Neural progenitor cell (in vitro differentiated cells): ENCODE measurements at regions not wholly inside any gene's neighbourhood (a gene's known extent, or its start where the extent isn't known, plus 50 kb on each side); places are given as distances from the start of the nearest gene placed in this dataset. TPM values are rescaled to one million over a fixed set of nuclear protein-coding genes. Genes with fewer than 3 reads are reported as not detected.
A peak's percentile ranks its signal among the peaks of the same experiment; 100 is the strongest.

ENCODE experiments used
- DNase-seq: peaks from one replicate; pipeline ENCODE4 v3.0.0-alpha.2; 2016; ENCODE audit warnings: low spot score
- H2AFZ ChIP-seq: fragments of 200-600 bp; sonication (generic); replicated peaks from 2 replicates; pipeline ENCODE4 v1.6.1; 2016; ENCODE audit warnings: antibody characterized with exemption
- H3F3A ChIP-seq: fragments of 200-600 bp; sonication (generic); 2 replicates; pipeline ENCODE4 v1.6.1; 2016; ENCODE audit warnings: antibody characterized with exemption, low read depth
- H3K27ac ChIP-seq: fragments of 200-600 bp; sonication (generic); 2 replicates; pipeline ENCODE4 v1.5.1; 2016; ENCODE audit warnings: mild to moderate bottlenecking
- H3K27me3 ChIP-seq: fragments of 200-600 bp; sonication (generic); 2 replicates; pipeline ENCODE4 v1.6.1; 2016; ENCODE audit warnings: mild to moderate bottlenecking, moderate library complexity
- H3K36me3 ChIP-seq: fragments of 200-600 bp; sonication (generic); 2 replicates; pipeline ENCODE4 v1.5.1; 2016
- H3K4me1 ChIP-seq: fragments of 200-600 bp; sonication (generic); 2 replicates; pipeline ENCODE4 v1.6.1; 2016; ENCODE audit warnings: mixed run types
- H3K4me2 ChIP-seq: fragments of 200-600 bp; sonication (generic); 2 replicates; pipeline ENCODE4 v1.6.1; 2016
- H3K4me3 ChIP-seq: fragments of 200-600 bp; sonication (generic); 2 replicates; pipeline ENCODE4 v1.5.1; 2016
- H3K79me2 ChIP-seq: fragments of 200-600 bp; sonication (generic); 2 replicates; pipeline ENCODE4 v1.6.1; 2016; ENCODE audit warnings: low read depth
- H3K9ac ChIP-seq: fragments of 200-600 bp; sonication (generic); 2 replicates; pipeline ENCODE4 v1.6.1; 2016
- H3K9me3 ChIP-seq: fragments of 200-600 bp; sonication (generic); 2 replicates; pipeline ENCODE4 v1.5.1; 2016; ENCODE audit warnings: low read depth
- H4K20me1 ChIP-seq: fragments of 200-600 bp; sonication (generic); 2 replicates; pipeline ENCODE4 v1.6.1; 2016; ENCODE audit warnings: low read depth
- H3K27ac Mint-ChIP-seq: 3 replicates; pipeline ENCODE4 v1.8.0; 2021; ENCODE audit warnings: mixed read lengths
- H3K27me3 Mint-ChIP-seq: 2 replicates; pipeline ENCODE4 v1.8.0; 2022; ENCODE audit warnings: low read depth, mild to moderate bottlenecking, inconsistent platforms, moderate library complexity, mixed read lengths; ENCODE audit not compliant: insufficient read depth
- H3K36me3 Mint-ChIP-seq: 3 replicates; pipeline ENCODE4 v1.8.0; 2021; ENCODE audit warnings: mixed read lengths
- H3K4me1 Mint-ChIP-seq: 3 replicates; pipeline ENCODE4 v1.8.0; 2021; ENCODE audit warnings: mixed read lengths
- H3K4me3 Mint-ChIP-seq: 3 replicates; pipeline ENCODE4 v1.8.0; 2021; ENCODE audit warnings: mild to moderate bottlenecking, moderate library complexity, mixed read lengths
- H3K9me3 Mint-ChIP-seq: 3 replicates; pipeline ENCODE4 v1.8.0; 2020; ENCODE audit warnings: mixed read lengths
- EZH2 ChIP-seq: fragments of 200-600 bp; sonication (generic); IDR thresholded peaks from 2 replicates; pipeline ENCODE4 v1.6.1; 2017; ENCODE audit warnings: antibody characterized with exemption, mild to moderate bottlenecking, moderate library complexity
- EZH2phosphoT487 ChIP-seq: fragments of 200-600 bp; sonication (generic); IDR thresholded peaks from 2 replicates; pipeline ENCODE4 v1.6.1; 2017; ENCODE audit warnings: antibody characterized with exemption
- small RNA-seq: library from RNA; depleted of rRNA; stranded (forward); fragments of <200 nt; gene quantifications from one replicate; pipeline ENCODE3, GENCODE V24; 2015
- TF ChIP-seq, protein P1 (sequence below): fragments of 200-600 bp; sonication (generic); IDR thresholded peaks from 2 replicates; pipeline ENCODE4 v1.5.1; 2017; ENCODE audit warnings: antibody characterized with exemption, mild to moderate bottlenecking

DNA sequence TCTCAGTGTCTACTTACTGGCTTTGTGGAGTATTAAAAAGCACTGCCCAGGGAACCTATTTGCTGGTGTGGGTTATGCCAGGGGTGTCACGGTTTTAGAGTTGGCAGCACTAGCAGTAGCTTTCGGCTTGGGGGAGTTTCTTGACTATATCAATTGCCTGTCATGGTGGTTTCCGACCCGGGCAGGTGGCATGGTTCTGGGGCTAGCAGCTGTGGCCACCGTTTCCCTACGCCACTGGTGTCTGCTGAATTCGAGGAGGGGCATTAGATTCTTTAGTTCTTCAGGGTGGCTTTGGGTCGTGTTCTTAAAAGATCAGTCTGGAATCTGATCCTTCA is 55.6 kb upstream of the FOXC1 start:
- Mint-ChIP-seq H3K9me3 (peaks cover 16% of the 10 kb centered on the region), H3K4me1 (no peaks in the 10 kb centered on the region), H3K4me3 (no peak overlapping the region), H3K27me3 (peaks cover 2% of the 10 kb centered on the region), H3K27ac (no peak overlapping the region), H3K36me3 (no peaks in the 10 kb centered on the region)
- no peaks in the 10 kb centered on the region for H3K4me1 ChIP-seq
- H3K79me2 ChIP-seq, result no peaks in the 10 kb centered on the region
- no peak overlapping the region for H3K4me3 ChIP-seq
- H3K4me2 ChIP-seq, result peak overlapping the region; percentile 77
- peaks cover 5% of the 10 kb centered on the region for H3F3A ChIP-seq
- no peak overlapping the region for H3K9ac ChIP-seq
- H4K20me1 ChIP-seq, result no peaks in the 10 kb centered on the region
- peak overlapping the region; percentile 93 for H2AFZ ChIP-seq
- no peak overlapping the region for H3K27ac ChIP-seq
- no peak for DNase-seq
- TF ChIP-seq, protein P1, sequence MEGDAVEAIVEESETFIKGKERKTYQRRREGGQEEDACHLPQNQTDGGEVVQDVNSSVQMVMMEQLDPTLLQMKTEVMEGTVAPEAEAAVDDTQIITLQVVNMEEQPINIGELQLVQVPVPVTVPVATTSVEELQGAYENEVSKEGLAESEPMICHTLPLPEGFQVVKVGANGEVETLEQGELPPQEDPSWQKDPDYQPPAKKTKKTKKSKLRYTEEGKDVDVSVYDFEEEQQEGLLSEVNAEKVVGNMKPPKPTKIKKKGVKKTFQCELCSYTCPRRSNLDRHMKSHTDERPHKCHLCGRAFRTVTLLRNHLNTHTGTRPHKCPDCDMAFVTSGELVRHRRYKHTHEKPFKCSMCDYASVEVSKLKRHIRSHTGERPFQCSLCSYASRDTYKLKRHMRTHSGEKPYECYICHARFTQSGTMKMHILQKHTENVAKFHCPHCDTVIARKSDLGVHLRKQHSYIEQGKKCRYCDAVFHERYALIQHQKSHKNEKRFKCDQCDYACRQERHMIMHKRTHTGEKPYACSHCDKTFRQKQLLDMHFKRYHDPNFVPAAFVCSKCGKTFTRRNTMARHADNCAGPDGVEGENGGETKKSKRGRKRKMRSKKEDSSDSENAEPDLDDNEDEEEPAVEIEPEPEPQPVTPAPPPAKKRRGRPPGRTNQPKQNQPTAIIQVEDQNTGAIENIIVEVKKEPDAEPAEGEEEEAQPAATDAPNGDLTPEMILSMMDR, result no peak
- no peak for TF ChIP-seq EZH2
- TF ChIP-seq EZH2phosphoT487, result no peak
- peaks cover 39% of the 10 kb centered on the region for H3K27me3 ChIP-seq
- no peaks in the 10 kb centered on the region for H3K9me3 ChIP-seq
- H3K36me3 ChIP-seq, result no peaks in the 10 kb centered on the region

DNA sequence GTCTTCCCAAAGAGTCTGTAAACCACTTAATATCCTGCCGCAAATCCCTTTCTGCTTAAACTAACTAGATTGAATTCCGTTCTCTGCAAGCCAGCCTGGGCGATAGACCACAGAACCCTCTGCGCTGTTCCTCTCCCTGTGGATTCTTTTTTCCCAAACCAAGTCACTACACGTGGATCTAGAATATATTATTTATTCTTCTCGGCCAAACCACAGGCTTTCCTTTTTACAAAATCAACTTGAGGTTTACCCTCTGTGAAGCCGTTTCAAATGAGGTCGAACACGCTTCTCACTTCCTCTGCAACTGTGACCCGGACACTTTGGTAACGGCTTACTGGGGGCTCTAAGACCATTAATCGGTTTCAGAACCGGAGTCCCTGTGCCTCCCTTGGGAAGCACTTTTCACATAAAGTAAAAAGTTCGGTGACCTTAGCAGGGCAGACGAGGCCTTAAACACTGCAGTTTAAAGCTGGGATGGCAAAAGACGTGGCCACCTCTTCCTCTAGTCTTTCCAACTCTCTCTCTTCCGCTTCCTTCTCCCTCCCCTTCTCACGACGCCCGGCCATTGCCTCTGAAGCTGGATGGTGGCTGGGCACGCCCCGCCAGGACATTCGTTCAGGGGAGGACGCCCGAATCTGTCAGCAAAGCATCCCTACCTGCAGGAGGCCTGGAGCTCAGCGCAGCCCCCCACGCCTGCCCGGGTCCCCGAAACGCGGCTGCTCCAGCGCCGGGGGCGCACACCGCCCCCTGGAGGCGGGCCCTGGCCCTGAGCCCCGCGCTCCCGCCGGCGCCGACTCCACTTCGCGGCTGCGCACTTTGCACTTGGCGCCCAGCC is 55.0 kb upstream of the FOXC1 start:
- DNase-seq, result peak; percentile 78
- H3K9ac ChIP-seq, result no peak overlapping the region
- TF ChIP-seq, protein P1, result peak; percentile 81
- TF ChIP-seq EZH2phosphoT487, result no peak
- Mint-ChIP-seq H3K27me3 (peaks cover 2% of the 10 kb centered on the region), H3K4me3 (no peak overlapping the region), H3K27ac (no peak overlapping the region), H3K36me3 (no peaks in the 10 kb centered on the region), H3K4me1 (no peaks in the 10 kb centered on the region), H3K9me3 (peaks cover 16% of the 10 kb centered on the region)
- H3K79me2 ChIP-seq, result no peaks in the 10 kb centered on the region
- peak overlapping the region; percentile 77 for H3K4me2 ChIP-seq
- no peaks in the 10 kb centered on the region for H3K9me3 ChIP-seq
- no peaks in the 10 kb centered on the region for H3K4me1 ChIP-seq
- peak overlapping the region; percentile 93 for H2AFZ ChIP-seq
- no peaks in the 10 kb centered on the region for H3K36me3 ChIP-seq
- peaks cover 39% of the 10 kb centered on the region for H3K27me3 ChIP-seq
- peaks cover 5% of the 10 kb centered on the region for H3F3A ChIP-seq
- no peak overlapping the region for H3K27ac ChIP-seq
- peak overlapping the region; percentile 45 for H3K4me3 ChIP-seq
- no peaks in the 10 kb centered on the region for H4K20me1 ChIP-seq

DNA sequence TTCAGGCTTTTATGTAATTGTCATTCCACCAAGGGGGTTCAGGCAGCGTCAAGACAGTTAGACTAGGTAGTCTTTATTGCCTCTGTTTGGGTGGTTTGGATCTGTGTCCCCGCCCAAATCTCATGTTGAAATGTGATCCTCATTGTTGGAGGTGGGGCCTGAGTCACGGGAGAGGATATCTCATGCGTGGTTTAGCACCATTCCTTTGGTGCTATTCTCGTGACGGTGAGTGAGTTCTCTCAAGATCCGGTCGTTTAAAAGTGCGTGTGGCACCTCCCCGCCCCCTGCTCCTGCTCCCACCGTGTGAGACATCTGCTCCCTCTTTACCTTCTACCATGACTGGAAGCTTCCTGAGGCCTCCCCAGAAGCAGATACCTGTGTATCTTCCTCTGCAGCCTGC is 51.3 kb upstream of the FOXC1 start:
- Histone ChIP-seq H2AFZ (no peak overlapping the region), H3K9ac (no peak overlapping the region), H3K4me2 (no peak overlapping the region), H3K79me2 (no peaks in the 10 kb centered on the region), H3K27me3 (peaks cover 33% of the 10 kb centered on the region), H3K27ac (no peak overlapping the region), H3K9me3 (no peaks in the 10 kb centered on the region), H3K4me3 (no peak overlapping the region), H4K20me1 (no peaks in the 10 kb centered on the region), H3K4me1 (no peaks in the 10 kb centered on the region), H3K36me3 (no peaks in the 10 kb centered on the region), H3F3A (peaks cover 5% of the 10 kb centered on the region)
- Mint-ChIP-seq H3K27ac (no peak overlapping the region), H3K4me3 (no peak overlapping the region), H3K27me3 (peaks cover 2% of the 10 kb centered on the region), H3K9me3 (peaks cover 16% of the 10 kb centered on the region), H3K4me1 (no peaks in the 10 kb centered on the region), H3K36me3 (no peaks in the 10 kb centered on the region)
- DNase-seq, result no peak
- TF ChIP-seq EZH2 (no peak), EZH2phosphoT487 (no peak)
- TF ChIP-seq, protein P1, result no peak

Small RNA genes in the stretch of these regions (small RNA-seq; reads per million reads assigned to genes)
- not detected for gene RN7SL352P
